Neural progenitor cell (in vitro differentiated cells): ENCODE measurements at regions not wholly inside any gene's neighbourhood (a gene's known extent, or its start where the extent isn't known, plus 50 kb on each side); places are given as distances from the start of the nearest gene placed in this dataset.

ENCODE experiments used
- DNase-seq: peaks from one replicate; pipeline ENCODE4 v3.0.0-alpha.2; 2016; ENCODE audit warnings: low spot score
- H2AFZ ChIP-seq: fragments of 200-600 bp; sonication (generic); replicated peaks from 2 replicates; pipeline ENCODE4 v1.6.1; 2016; ENCODE audit warnings: antibody characterized with exemption
- H3F3A ChIP-seq: fragments of 200-600 bp; sonication (generic); 2 replicates; pipeline ENCODE4 v1.6.1; 2016; ENCODE audit warnings: antibody characterized with exemption, low read depth
- H3K27ac ChIP-seq: fragments of 200-600 bp; sonication (generic); 2 replicates; pipeline ENCODE4 v1.5.1; 2016; ENCODE audit warnings: mild to moderate bottlenecking
- H3K27me3 ChIP-seq: fragments of 200-600 bp; sonication (generic); 2 replicates; pipeline ENCODE4 v1.6.1; 2016; ENCODE audit warnings: mild to moderate bottlenecking, moderate library complexity
- H3K36me3 ChIP-seq: fragments of 200-600 bp; sonication (generic); 2 replicates; pipeline ENCODE4 v1.5.1; 2016
- H3K4me1 ChIP-seq: fragments of 200-600 bp; sonication (generic); 2 replicates; pipeline ENCODE4 v1.6.1; 2016; ENCODE audit warnings: mixed run types
- H3K4me2 ChIP-seq: fragments of 200-600 bp; sonication (generic); 2 replicates; pipeline ENCODE4 v1.6.1; 2016
- H3K4me3 ChIP-seq: fragments of 200-600 bp; sonication (generic); 2 replicates; pipeline ENCODE4 v1.5.1; 2016
- H3K79me2 ChIP-seq: fragments of 200-600 bp; sonication (generic); 2 replicates; pipeline ENCODE4 v1.6.1; 2016; ENCODE audit warnings: low read depth
- H3K9ac ChIP-seq: fragments of 200-600 bp; sonication (generic); 2 replicates; pipeline ENCODE4 v1.6.1; 2016
- H3K9me3 ChIP-seq: fragments of 200-600 bp; sonication (generic); 2 replicates; pipeline ENCODE4 v1.5.1; 2016; ENCODE audit warnings: low read depth
- H4K20me1 ChIP-seq: fragments of 200-600 bp; sonication (generic); 2 replicates; pipeline ENCODE4 v1.6.1; 2016; ENCODE audit warnings: low read depth
- H3K27ac Mint-ChIP-seq: 3 replicates; pipeline ENCODE4 v1.8.0; 2021; ENCODE audit warnings: mixed read lengths
- H3K27me3 Mint-ChIP-seq: 2 replicates; pipeline ENCODE4 v1.8.0; 2022; ENCODE audit warnings: low read depth, mild to moderate bottlenecking, inconsistent platforms, moderate library complexity, mixed read lengths; ENCODE audit not compliant: insufficient read depth
- H3K36me3 Mint-ChIP-seq: 3 replicates; pipeline ENCODE4 v1.8.0; 2021; ENCODE audit warnings: mixed read lengths
- H3K4me1 Mint-ChIP-seq: 3 replicates; pipeline ENCODE4 v1.8.0; 2021; ENCODE audit warnings: mixed read lengths
- H3K4me3 Mint-ChIP-seq: 3 replicates; pipeline ENCODE4 v1.8.0; 2021; ENCODE audit warnings: mild to moderate bottlenecking, moderate library complexity, mixed read lengths
- H3K9me3 Mint-ChIP-seq: 3 replicates; pipeline ENCODE4 v1.8.0; 2020; ENCODE audit warnings: mixed read lengths
- EZH2 ChIP-seq: fragments of 200-600 bp; sonication (generic); IDR thresholded peaks from 2 replicates; pipeline ENCODE4 v1.6.1; 2017; ENCODE audit warnings: antibody characterized with exemption, mild to moderate bottlenecking, moderate library complexity
- EZH2phosphoT487 ChIP-seq: fragments of 200-600 bp; sonication (generic); IDR thresholded peaks from 2 replicates; pipeline ENCODE4 v1.6.1; 2017; ENCODE audit warnings: antibody characterized with exemption
- TF ChIP-seq, protein P1 (sequence below): fragments of 200-600 bp; sonication (generic); IDR thresholded peaks from 2 replicates; pipeline ENCODE4 v1.5.1; 2017; ENCODE audit warnings: antibody characterized with exemption, mild to moderate bottlenecking

DNA sequence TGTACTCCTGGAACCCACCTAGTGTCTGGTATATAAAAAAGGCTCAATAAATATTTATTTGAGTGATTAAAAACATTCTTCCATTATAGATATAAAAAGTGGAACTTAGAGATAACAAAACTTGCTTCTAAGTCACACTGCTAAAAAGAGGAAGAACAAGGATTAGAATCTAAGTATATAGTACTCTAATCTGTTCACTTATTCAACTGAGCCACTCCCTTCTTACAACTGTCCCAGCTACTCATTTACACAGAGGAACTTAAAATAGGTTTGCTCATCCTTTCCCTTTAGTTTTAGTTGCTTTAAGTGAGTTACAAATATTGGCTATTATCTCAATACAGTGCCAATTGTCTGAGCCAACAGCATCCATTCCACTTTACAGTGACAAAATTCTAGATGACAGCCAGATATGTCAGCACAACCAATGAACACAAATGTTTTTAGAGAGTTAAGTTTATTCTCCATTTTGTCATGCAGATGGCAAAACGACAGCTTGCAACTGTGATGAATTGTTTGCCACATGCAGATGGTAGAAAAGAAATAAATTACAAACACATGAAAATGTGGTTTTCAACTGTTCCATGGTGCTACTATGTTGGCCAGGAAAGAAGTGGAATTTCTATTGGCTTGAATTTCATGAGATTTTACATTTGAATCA, 280.7 kb upstream of the ZC3H15 start:
- Histone ChIP-seq H3K4me1 (peaks cover 6% of the 10 kb centered on the region), H3K4me2 (no peak overlapping the region), H3K9me3 (no peaks in the 10 kb centered on the region), H2AFZ (no peak overlapping the region), H3K79me2 (no peaks in the 10 kb centered on the region), H3K9ac (no peak overlapping the region), H3K4me3 (no peak overlapping the region), H3K27me3 (no peaks in the 10 kb centered on the region), H3K36me3 (no peaks in the 10 kb centered on the region), H3F3A (no peaks in the 10 kb centered on the region), H3K27ac (no peak overlapping the region), H4K20me1 (no peaks in the 10 kb centered on the region)
- Mint-ChIP-seq H3K36me3 (no peaks in the 10 kb centered on the region), H3K9me3 (no peaks in the 10 kb centered on the region), H3K4me3 (no peak overlapping the region), H3K27me3 (no peaks in the 10 kb centered on the region), H3K27ac (no peak overlapping the region), H3K4me1 (no peaks in the 10 kb centered on the region)
- no peak for DNase-seq
- TF ChIP-seq, protein P1, sequence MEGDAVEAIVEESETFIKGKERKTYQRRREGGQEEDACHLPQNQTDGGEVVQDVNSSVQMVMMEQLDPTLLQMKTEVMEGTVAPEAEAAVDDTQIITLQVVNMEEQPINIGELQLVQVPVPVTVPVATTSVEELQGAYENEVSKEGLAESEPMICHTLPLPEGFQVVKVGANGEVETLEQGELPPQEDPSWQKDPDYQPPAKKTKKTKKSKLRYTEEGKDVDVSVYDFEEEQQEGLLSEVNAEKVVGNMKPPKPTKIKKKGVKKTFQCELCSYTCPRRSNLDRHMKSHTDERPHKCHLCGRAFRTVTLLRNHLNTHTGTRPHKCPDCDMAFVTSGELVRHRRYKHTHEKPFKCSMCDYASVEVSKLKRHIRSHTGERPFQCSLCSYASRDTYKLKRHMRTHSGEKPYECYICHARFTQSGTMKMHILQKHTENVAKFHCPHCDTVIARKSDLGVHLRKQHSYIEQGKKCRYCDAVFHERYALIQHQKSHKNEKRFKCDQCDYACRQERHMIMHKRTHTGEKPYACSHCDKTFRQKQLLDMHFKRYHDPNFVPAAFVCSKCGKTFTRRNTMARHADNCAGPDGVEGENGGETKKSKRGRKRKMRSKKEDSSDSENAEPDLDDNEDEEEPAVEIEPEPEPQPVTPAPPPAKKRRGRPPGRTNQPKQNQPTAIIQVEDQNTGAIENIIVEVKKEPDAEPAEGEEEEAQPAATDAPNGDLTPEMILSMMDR: no peak
- TF ChIP-seq EZH2phosphoT487 (no peak), EZH2 (no peak)

DNA sequence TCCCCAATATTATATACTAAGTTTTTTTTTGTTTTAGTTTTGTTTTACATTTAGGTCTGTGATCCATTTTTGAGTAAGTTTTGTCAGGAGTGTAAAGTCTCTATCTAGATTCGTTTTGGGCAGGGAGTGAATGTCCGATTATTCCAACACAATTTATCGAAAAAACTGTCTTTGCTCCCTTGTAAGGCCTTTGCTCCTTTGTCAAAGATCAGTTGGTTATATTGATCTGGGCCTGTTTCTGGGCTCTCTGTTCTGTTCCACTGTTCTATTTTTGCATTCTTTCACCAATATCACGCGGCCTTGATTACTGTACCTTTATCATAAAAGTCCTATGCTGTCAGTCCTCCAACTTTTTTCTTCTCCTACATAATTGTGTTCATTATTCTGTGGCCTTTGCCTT, 276.5 kb upstream of the ZC3H15 start:
- Histone ChIP-seq H3K4me3 (no peak overlapping the region), H3F3A (no peaks in the 10 kb centered on the region), H3K4me1 (no peaks in the 10 kb centered on the region), H4K20me1 (no peaks in the 10 kb centered on the region), H3K79me2 (no peaks in the 10 kb centered on the region), H3K27ac (no peak overlapping the region), H3K4me2 (no peak overlapping the region), H3K27me3 (no peaks in the 10 kb centered on the region), H3K9me3 (no peaks in the 10 kb centered on the region), H2AFZ (no peak overlapping the region), H3K36me3 (no peaks in the 10 kb centered on the region), H3K9ac (no peak overlapping the region)
- no peak overlapping the region for H3K4me3 Mint-ChIP-seq
- H3K9me3 Mint-ChIP-seq: no peaks in the 10 kb centered on the region
- no peaks in the 10 kb centered on the region for H3K36me3 Mint-ChIP-seq
- H3K27me3 Mint-ChIP-seq: no peaks in the 10 kb centered on the region
- TF ChIP-seq EZH2 (no peak), EZH2phosphoT487 (no peak)
- TF ChIP-seq, protein P1: no peak
- no peak for DNase-seq
- H3K27ac Mint-ChIP-seq: no peak overlapping the region
- no peaks in the 10 kb centered on the region for H3K4me1 Mint-ChIP-seq

DNA sequence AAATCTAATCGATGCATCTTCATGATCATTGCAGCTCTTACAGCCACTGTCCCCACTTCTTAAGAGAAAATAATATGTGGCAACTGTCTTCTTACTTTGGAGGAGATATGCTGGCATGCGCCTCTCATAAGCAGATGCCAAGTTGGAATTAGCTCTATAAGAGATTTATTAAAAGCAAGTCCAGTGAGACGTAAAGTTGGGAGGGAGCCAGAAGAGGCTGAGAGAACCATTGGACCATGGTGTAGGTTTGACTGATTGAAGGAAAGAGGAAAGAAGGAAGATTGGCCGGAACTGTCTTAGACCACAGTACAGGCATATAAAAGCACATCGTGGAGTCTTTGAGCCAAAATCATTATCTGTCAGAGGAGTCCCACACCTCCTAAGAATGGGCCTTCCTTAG, 265.7 kb upstream of the ZC3H15 start:
- DNase-seq: no peak
- Histone ChIP-seq H3K4me3 (no peak overlapping the region), H3K36me3 (peaks cover under 1% of the 10 kb centered on the region), H3K79me2 (no peaks in the 10 kb centered on the region), H3F3A (no peaks in the 10 kb centered on the region), H3K9me3 (no peaks in the 10 kb centered on the region), H4K20me1 (no peaks in the 10 kb centered on the region), H3K4me1 (peaks cover 5% of the 10 kb centered on the region), H2AFZ (no peak overlapping the region), H3K27ac (no peak overlapping the region), H3K4me2 (no peak overlapping the region), H3K9ac (no peak overlapping the region), H3K27me3 (no peaks in the 10 kb centered on the region)
- no peaks in the 10 kb centered on the region for H3K36me3 Mint-ChIP-seq
- no peak overlapping the region for H3K27ac Mint-ChIP-seq
- no peak for TF ChIP-seq EZH2phosphoT487
- TF ChIP-seq, protein P1: no peak
- TF ChIP-seq EZH2: no peak
- no peaks in the 10 kb centered on the region for H3K9me3 Mint-ChIP-seq
- no peaks in the 10 kb centered on the region for H3K27me3 Mint-ChIP-seq
- H3K4me1 Mint-ChIP-seq: no peaks in the 10 kb centered on the region
- no peak overlapping the region for H3K4me3 Mint-ChIP-seq
